Transverse colon (tissue), 4 donors: ENCODE measurements at regions not wholly inside any gene's neighbourhood (a gene's known extent, or its start where the extent isn't known, plus 50 kb on each side); places are given as distances from the start of the nearest gene placed in this dataset.

ENCODE experiments used
- DNase-seq: peaks from one replicate; pipeline ENCODE4 v3.0.0-alpha.2; 2019
- H3K27ac ChIP-seq, 4 donors: fragments of 200-600 bp; sonication (generic); 2 replicates each; pipeline ENCODE4 v1.5.1; 2016 to 2018; ENCODE audit warnings: inconsistent platforms in 4 of 4
- H3K27me3 ChIP-seq: fragments of 200-600 bp; sonication (generic); 2 replicates; pipeline ENCODE4 v1.5.1; 2017; ENCODE audit warnings: inconsistent platforms
- H3K36me3 ChIP-seq, 4 donors: fragments of 200-600 bp; sonication (generic); 2 replicates each; pipeline ENCODE4 v1.5.1; 2017 to 2019; ENCODE audit warnings: inconsistent platforms in 4 of 4
- H3K4me1 ChIP-seq, 4 donors: fragments of 200-600 bp; sonication (generic); 2 replicates each; pipeline ENCODE4 v1.5.1; 2017 to 2020; ENCODE audit warnings: inconsistent platforms in 4 of 4
- H3K4me3 ChIP-seq, 4 donors: fragments of 200-600 bp; sonication (generic); 1 replicate in 1 of 4; 2 replicates in 3 of 4; pipeline versions ENCODE4 v1.5.1 to v1.6.1; 2017 to 2019; ENCODE audit warnings: inconsistent platforms in 4 of 4
- H3K9me3 ChIP-seq, 2 donors: fragments of 200-600 bp; sonication (generic); 2 replicates each; pipeline ENCODE4 v1.5.1; 2017 to 2019; ENCODE audit warnings: inconsistent platforms in 2 of 2
- EP300 ChIP-seq: sonication (generic); formaldehyde crosslinking; IDR thresholded peaks from one replicate; pipeline ENCODE4 v1.6.1; 2017; ENCODE audit warnings: antibody characterized with exemption, low read depth
- POLR2A ChIP-seq: fragments of 450-650 bp; IDR thresholded peaks from one replicate; pipeline ENCODE4 v1.6.1; 2016; ENCODE audit warnings: antibody characterized with exemption, mild to moderate bottlenecking, moderate library complexity
- POLR2AphosphoS5 ChIP-seq, 3 donors: sonication (generic); formaldehyde crosslinking; IDR thresholded peaks; one replicate each; pipeline ENCODE4 v1.6.1; 2016; ENCODE audit warnings: antibody characterized with exemption in 3 of 3
- WGBS, 2 donors: methylation state at CpG; one replicate each; pipeline ENCODE4 v1.1.5; 2018; ENCODE audit warnings: low coverage in 1 of 2; 5-methylcytosine and 5-hydroxymethylcytosine counted together
- in situ Hi-C, 4 donors: fragments of 200-750 bp; cut with MboI; loops; one replicate each; pipeline versions ENCODE4 v1.15.0 to v1.15.1; 2017; ENCODE audit warnings: low sequenced_read_pairs in 3 of 4, low pct_ligation_motif_present in 1 of 4, low pct_unique_long_range_greater_than_20kb in 1 of 4
- intact Hi-C: fragments of 100-400 bp; cut with DNase I; formaldehyde crosslinking; loops from one replicate; pipeline ENCODE4 v1.15.1; 2023; ENCODE audit warnings: low total_unique reads
- TF ChIP-seq, protein P1 (sequence below), 5 experiments: fragments of 200-600 bp in 3 of 5; fragments of 450-650 bp in 2 of 5; sonication (generic) in 3 of 5; IDR thresholded peaks; 1 replicate in 2 of 5; 2 replicates in 3 of 5; pipeline ENCODE4 v1.5.1; 2016 to 2017; ENCODE audit warnings: antibody characterized with exemption in 5 of 5, inconsistent platforms in 3 of 5, mild to moderate bottlenecking in 2 of 5, moderate library complexity in 1 of 5

DNA sequence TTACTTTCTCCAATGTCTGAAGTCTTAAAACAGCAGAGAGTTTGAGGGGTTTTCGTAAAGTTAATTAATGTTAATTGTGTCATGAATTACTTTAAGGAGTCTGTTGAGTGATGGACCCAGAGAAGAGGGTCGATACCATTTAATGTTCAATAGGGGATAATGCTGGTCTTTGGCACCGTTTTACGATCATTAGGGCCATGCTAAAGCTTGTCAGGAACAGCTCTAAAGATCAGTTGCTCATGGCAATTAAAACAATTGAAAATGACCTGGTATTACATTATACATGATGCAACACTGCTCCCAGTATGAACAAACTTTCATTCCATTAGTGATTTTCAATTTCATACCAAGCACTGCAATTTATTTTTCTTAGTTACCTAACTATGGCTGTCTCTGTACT lies 296.9 kb downstream of the ETV1 start:
- no peak overlapping the region for H3K27ac ChIP-seq
- H3K4me1 ChIP-seq, result no peaks in the 10 kb centered on the region
- TF ChIP-seq EP300 (no peak), POLR2A (no peak), POLR2AphosphoS5 (IDR thresholded peaks at IDR 0.05) (no peak)
- TF ChIP-seq, protein P1, sequence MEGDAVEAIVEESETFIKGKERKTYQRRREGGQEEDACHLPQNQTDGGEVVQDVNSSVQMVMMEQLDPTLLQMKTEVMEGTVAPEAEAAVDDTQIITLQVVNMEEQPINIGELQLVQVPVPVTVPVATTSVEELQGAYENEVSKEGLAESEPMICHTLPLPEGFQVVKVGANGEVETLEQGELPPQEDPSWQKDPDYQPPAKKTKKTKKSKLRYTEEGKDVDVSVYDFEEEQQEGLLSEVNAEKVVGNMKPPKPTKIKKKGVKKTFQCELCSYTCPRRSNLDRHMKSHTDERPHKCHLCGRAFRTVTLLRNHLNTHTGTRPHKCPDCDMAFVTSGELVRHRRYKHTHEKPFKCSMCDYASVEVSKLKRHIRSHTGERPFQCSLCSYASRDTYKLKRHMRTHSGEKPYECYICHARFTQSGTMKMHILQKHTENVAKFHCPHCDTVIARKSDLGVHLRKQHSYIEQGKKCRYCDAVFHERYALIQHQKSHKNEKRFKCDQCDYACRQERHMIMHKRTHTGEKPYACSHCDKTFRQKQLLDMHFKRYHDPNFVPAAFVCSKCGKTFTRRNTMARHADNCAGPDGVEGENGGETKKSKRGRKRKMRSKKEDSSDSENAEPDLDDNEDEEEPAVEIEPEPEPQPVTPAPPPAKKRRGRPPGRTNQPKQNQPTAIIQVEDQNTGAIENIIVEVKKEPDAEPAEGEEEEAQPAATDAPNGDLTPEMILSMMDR (IDR thresholded peaks at IDR 0.05), result no peak
- DNase-seq, result no peak
- intact Hi-C loops, result no loop called here
- no peaks in the 10 kb centered on the region for H3K27me3 ChIP-seq
- H3K9me3 ChIP-seq, result no peaks in the 10 kb centered on the region
- H3K4me3 ChIP-seq, result no peak overlapping the region
- in situ Hi-C loops, result no loop called here
- no peaks in the 10 kb centered on the region for H3K36me3 ChIP-seq
- whole genome bisulfite sequencing, 2 donors, result 75 to 80% methylated on average over 4 of the region's 4 CpGs

DNA sequence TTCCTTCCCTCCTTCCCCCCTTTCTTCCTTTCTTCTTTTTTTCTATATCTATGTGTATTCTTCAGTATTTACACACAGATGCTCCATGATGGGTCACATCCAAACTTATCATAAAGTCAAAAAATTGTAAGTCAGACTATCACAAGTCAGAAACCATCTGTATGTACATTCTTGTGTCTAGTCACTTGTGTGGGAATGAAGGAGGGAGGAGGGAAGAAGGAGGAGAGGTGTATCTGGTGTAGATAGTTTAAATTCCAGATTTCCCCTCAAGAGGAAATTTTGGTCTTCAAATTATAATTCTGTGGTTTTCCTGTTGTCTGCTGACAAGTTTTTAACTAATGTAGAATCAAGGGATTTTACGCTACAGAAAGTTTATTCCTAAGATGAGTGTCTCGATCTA lies 287.2 kb downstream of the ETV1 start:
- Histone ChIP-seq H3K27ac (no peak overlapping the region), H3K4me1 (no peaks in the 10 kb centered on the region), H3K4me3 (no peak overlapping the region), H3K27me3 (no peaks in the 10 kb centered on the region), H3K9me3 (no peaks in the 10 kb centered on the region), H3K36me3 (no peaks in the 10 kb centered on the region)
- intact Hi-C loops, result no loop called here
- no peak for DNase-seq
- 81 to 88% methylated on average over 2 of the region's 2 CpGs for WGBS, 2 donors
- in situ Hi-C loops, result no loop called here
- TF ChIP-seq EP300 (no peak), POLR2AphosphoS5 (IDR thresholded peaks at IDR 0.05) (no peak), POLR2A (no peak)
- TF ChIP-seq, protein P1 (IDR thresholded peaks at IDR 0.05), result no peak

DNA sequence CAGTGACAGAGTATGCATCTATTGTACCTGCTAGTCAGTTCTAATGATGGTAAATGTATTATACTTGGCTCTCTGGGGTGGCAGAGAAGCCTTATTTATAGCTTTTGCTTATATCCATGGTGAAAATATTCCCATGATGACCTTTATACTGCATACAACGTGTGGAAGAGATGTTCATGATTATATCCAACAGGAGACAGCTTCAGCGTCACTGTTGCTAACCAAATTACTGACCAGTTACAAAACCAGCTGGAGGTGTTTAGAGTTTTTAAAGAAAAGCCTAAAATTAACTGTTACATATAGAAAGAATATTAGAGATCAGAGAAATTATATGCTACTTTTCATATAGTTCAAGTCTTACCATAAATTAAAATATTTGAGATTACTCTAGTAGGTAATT lies 280.8 kb downstream of the ETV1 start:
- DNase-seq, result no peak
- H3K27ac ChIP-seq, result no peak overlapping the region
- H3K27me3 ChIP-seq, result no peaks in the 10 kb centered on the region
- 66 to 71% methylated on average over 2 of the region's 2 CpGs for WGBS, 2 donors
- intact Hi-C loops, result no loop called here
- H3K9me3 ChIP-seq, result no peaks in the 10 kb centered on the region
- no peak for TF ChIP-seq POLR2AphosphoS5 (IDR thresholded peaks at IDR 0.05)
- TF ChIP-seq, protein P1 (IDR thresholded peaks at IDR 0.05), result no peak
- TF ChIP-seq POLR2A, result no peak
- no peak for TF ChIP-seq EP300
- in situ Hi-C loops, result no loop called here
- no peaks in the 10 kb centered on the region for H3K36me3 ChIP-seq
- no peak overlapping the region for H3K4me3 ChIP-seq
- no peaks in the 10 kb centered on the region for H3K4me1 ChIP-seq

DNA sequence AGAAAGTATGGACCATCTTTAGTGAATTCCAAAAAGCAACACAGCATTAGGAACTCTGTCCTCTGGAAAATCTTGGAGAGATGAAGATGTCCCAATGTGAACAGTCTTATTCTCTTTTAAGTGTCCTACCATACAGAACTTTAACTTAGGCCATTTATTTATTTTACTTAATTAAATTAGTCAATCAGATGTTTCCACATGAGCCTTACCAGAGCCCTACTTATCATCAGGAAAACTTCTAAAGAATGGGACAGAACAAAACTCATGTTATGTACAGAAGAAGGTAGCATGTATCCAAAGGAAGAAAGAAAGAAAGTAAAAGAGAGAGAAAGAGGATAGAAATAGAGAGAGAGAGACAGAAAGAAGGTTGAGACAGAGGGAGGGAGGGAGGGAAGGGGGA lies 276.4 kb downstream of the ETV1 start:
- Histone ChIP-seq H3K4me1 (no peaks in the 10 kb centered on the region), H3K4me3 (no peak overlapping the region), H3K36me3 (no peaks in the 10 kb centered on the region), H3K9me3 (peaks cover 0 to 5% of the 10 kb centered on the region in 2 donors), H3K27ac (no peak overlapping the region), H3K27me3 (no peaks in the 10 kb centered on the region)
- intact Hi-C loops (no loop called here), in situ Hi-C loops (no loop called here)
- TF ChIP-seq, protein P1 (IDR thresholded peaks at IDR 0.05), result no peak
- TF ChIP-seq POLR2A (no peak), EP300 (no peak), POLR2AphosphoS5 (IDR thresholded peaks at IDR 0.05) (no peak)
- DNase-seq, result no peak
